NOMO-1 treated with dmso at 0.1 percent for 144 hours (cell line): ENCODE measurements at regions not wholly inside any gene's neighbourhood (a gene's known extent, or its start where the extent isn't known, plus 50 kb on each side); places are given as distances from the start of the nearest gene placed in this dataset.

Experiments used
- DNase-seq: peaks from one replicate; lab custom pipeline; 2025; ENCODE audit not compliant: unreplicated experiment; lab: John Stamatoyannopoulos, UW

GRCh38 chr4:179076865-179077264, 1634.6 kb upstream of the AGA start:
- DNase-seq, result no peak

GRCh38 chr4:179095585-179096221, 1653.5 kb upstream of the AGA start:
- DNase-seq, result no peak

GRCh38 chr4:179097741-179098140, 1655.5 kb upstream of the AGA start:
- DNase-seq, result no peak

- no peak for DNase-seq
Observed at GRCh38 chr4:179110356-179110755, 1668.1 kb upstream of the AGA start.

- no peak for DNase-seq
Observed at GRCh38 chr4:179110816-179111215, 1668.6 kb upstream of the AGA start.

- no peak for DNase-seq
Observed at GRCh38 chr4:179112441-179113170, 1670.4 kb upstream of the AGA start.

GRCh38 chr4:179114615-179115014, 1672.4 kb upstream of the AGA start:
- DNase-seq, result no peak

GRCh38 chr4:179116011-179116410, 1673.8 kb upstream of the AGA start:
- DNase-seq, result no peak

GRCh38 chr4:179116581-179116980, 1674.3 kb upstream of the AGA start:
- no peak for DNase-seq

- DNase-seq, result no peak
Observed at GRCh38 chr4:179123084-179123483, 1680.8 kb upstream of the AGA start.

GRCh38 chr4:179124419-179124818, 1682.2 kb upstream of the AGA start:
- no peak for DNase-seq

GRCh38 chr4:179124957-179125356, 1682.7 kb upstream of the AGA start:
- no peak for DNase-seq

- no peak for DNase-seq
Observed at GRCh38 chr4:179125870-179126269, 1683.6 kb upstream of the AGA start.

GRCh38 chr4:179128299-179128698, 1686.1 kb upstream of the AGA start:
- DNase-seq, result no peak

- DNase-seq, result no peak
Observed at GRCh38 chr4:179130122-179130714, 1688.0 kb upstream of the AGA start.

- DNase-seq, result no peak
Observed at GRCh38 chr4:179145746-179146525, 1703.7 kb upstream of the AGA start.

- DNase-seq, result no peak
Observed at GRCh38 chr4:179151770-179152169, 1709.5 kb upstream of the AGA start.

- DNase-seq, result no peak
Observed at GRCh38 chr4:179163147-179163546, 1720.9 kb upstream of the AGA start.

- no peak for DNase-seq
Observed at GRCh38 chr4:179164267-179164999, 1722.2 kb upstream of the AGA start.

- no peak for DNase-seq
Observed at GRCh38 chr4:179165000-179165738, 1722.9 kb upstream of the AGA start.
